IMR-90 (cell line): ENCODE measurements at regions not wholly inside any gene's neighbourhood (a gene's known extent, or its start where the extent isn't known, plus 50 kb on each side); places are given as distances from the start of the nearest gene placed in this dataset.

Source experiments
- ATAC-seq: fragments of 200-7000 bp; cut with Tn5 transposase; 2 replicates; pipeline ENCODE4 v1.9.1; 2020; ENCODE audit warnings: low read depth, mild to moderate bottlenecking, moderate library complexity
- BruUV-seq: library from RNA; stranded (reverse); fragments of 400-500 nt; replicated peaks from 2 replicates; lab custom pipeline; 2021; lab: Mats Ljungman, UMichigan
- CTCF ChIA-PET: fragments of 300-600 bp; formaldehyde crosslinking; extraction: SDS; loops from one replicate; lab custom pipeline; 2021; ENCODE audit warnings: antibody characterized with exemption; lab: Yijun Ruan, JAX
- POLR2A ChIA-PET: fragments of 300-600 bp; sonication (Branson Sonifier 250); formaldehyde crosslinking; loops from one replicate; lab custom pipeline; 2022; ENCODE audit warnings: antibody characterized with exemption; ENCODE audit not compliant: unreplicated experiment; lab: Charles Lee
- DNase-seq: peaks from one replicate; pipeline ENCODE4 v3.0.0; 2013
- H2AFZ ChIP-seq: replicated peaks from 2 replicates; pipeline ENCODE3; 2013; ENCODE audit warnings: low read length, mild to moderate bottlenecking; ENCODE audit not compliant: poor library complexity
- H2AK5ac ChIP-seq: 2 replicates; pipeline ENCODE4 v1.6.1; 2013; ENCODE audit warnings: low read depth, low read length, inconsistent platforms
- H2AK9ac ChIP-seq: replicated peaks from 2 replicates; pipeline ENCODE3; 2013; ENCODE audit warnings: mild to moderate bottlenecking, low read depth, low read length, moderate library complexity; ENCODE audit not compliant: poor library complexity
- H2BK120ac ChIP-seq: 2 replicates; pipeline ENCODE4 v1.6.1; 2013; ENCODE audit warnings: low read depth, low read length, inconsistent platforms
- H2BK15ac ChIP-seq: 3 replicates; pipeline ENCODE4 v1.6.1; 2013; ENCODE audit warnings: low read depth, low read length, inconsistent platforms
- H2BK20ac ChIP-seq: 2 replicates; pipeline ENCODE4 v1.6.1; 2013; ENCODE audit warnings: low read depth, mild to moderate bottlenecking, inconsistent platforms, low read length, moderate library complexity
- H2BK5ac ChIP-seq: 2 replicates; pipeline ENCODE4 v1.6.1; 2013; ENCODE audit warnings: mild to moderate bottlenecking, low read depth, low read length, inconsistent platforms; ENCODE audit not compliant: poor library complexity, severe bottlenecking
- H3K14ac ChIP-seq: replicated peaks from 2 replicates; pipeline ENCODE4 v1.6.1; 2013; ENCODE audit warnings: low read depth, low read length, inconsistent platforms
- H3K18ac ChIP-seq: 2 replicates; pipeline ENCODE4 v1.6.1; 2013; ENCODE audit warnings: low read depth, low read length, control low read depth
- H3K23ac ChIP-seq: 2 replicates; pipeline ENCODE4 v1.6.1; 2013; ENCODE audit warnings: low read depth, low read length, inconsistent platforms
- H3K27ac ChIP-seq: 2 replicates; pipeline ENCODE4 v1.5.1; 2013; ENCODE audit warnings: mild to moderate bottlenecking, control low read depth, low read length; ENCODE audit not compliant: insufficient read depth
- H3K27me3 ChIP-seq: 2 replicates; pipeline ENCODE4 v1.6.1; 2013; ENCODE audit warnings: low read length; ENCODE audit not compliant: control insufficient read depth, insufficient read depth
- H3K36me3 ChIP-seq: 2 replicates; pipeline ENCODE4 v1.6.1; 2013; ENCODE audit warnings: low read length, mixed read lengths; ENCODE audit not compliant: control insufficient read depth, insufficient read depth
- H3K4ac ChIP-seq: 2 replicates; pipeline ENCODE4 v1.6.1; 2013; ENCODE audit warnings: low read depth, low read length, inconsistent platforms
- H3K4me1 ChIP-seq: 2 replicates; pipeline ENCODE4 v1.6.1; 2013; ENCODE audit warnings: low read length, mixed read lengths; ENCODE audit not compliant: control insufficient read depth, insufficient read depth
- H3K4me2 ChIP-seq: 2 replicates; pipeline ENCODE4 v1.6.1; 2013; ENCODE audit warnings: low read depth, mild to moderate bottlenecking, control low read depth, low read length, moderate library complexity
- H3K4me3 ChIP-seq: 2 replicates; pipeline ENCODE4 v1.5.1; 2013; ENCODE audit warnings: low read depth, mild to moderate bottlenecking, control low read depth, low read length, moderate library complexity; ENCODE audit not compliant: insufficient read depth
- H3K56ac ChIP-seq: 2 replicates; pipeline ENCODE4 v1.6.1; 2013; ENCODE audit warnings: low read length, inconsistent platforms; ENCODE audit not compliant: insufficient read depth; ENCODE audit errors: extremely low read depth
- H3K79me1 ChIP-seq, 2 experiments: 2 replicates each; pipeline ENCODE4 v1.6.1; 2013; ENCODE audit warnings: low read length in 2 of 2, inconsistent platforms in 1 of 2, low read depth in 1 of 2
- H3K9ac ChIP-seq: 2 replicates; pipeline ENCODE4 v1.6.1; 2013; ENCODE audit warnings: low read depth, low read length, control low read depth
- H3K9me1 ChIP-seq: 2 replicates; pipeline ENCODE4 v1.6.1; 2013; ENCODE audit warnings: low read length, inconsistent platforms; ENCODE audit not compliant: insufficient read depth
- H3K9me3 ChIP-seq: 2 replicates; pipeline ENCODE4 v1.6.1; 2013; ENCODE audit warnings: low read length; ENCODE audit not compliant: control insufficient read depth, insufficient read depth
- H4K20me1 ChIP-seq: 2 replicates; pipeline ENCODE4 v1.6.1; 2013; ENCODE audit warnings: low read length, inconsistent platforms; ENCODE audit not compliant: insufficient read depth
- H4K5ac ChIP-seq: 2 replicates; pipeline ENCODE4 v1.6.1; 2013; ENCODE audit warnings: mild to moderate bottlenecking, low read depth, low read length, control low read depth
- H4K8ac ChIP-seq, 2 experiments: 2 replicates each; pipeline ENCODE4 v1.6.1; 2013; ENCODE audit warnings: low read depth in 2 of 2, low read length in 2 of 2, control low read depth in 1 of 2, inconsistent platforms in 1 of 2
- H4K91ac ChIP-seq: 2 replicates; pipeline ENCODE4 v1.6.1; 2013; ENCODE audit warnings: low read depth, low read length, inconsistent platforms; ENCODE audit not compliant: insufficient read depth
- BHLHE40 ChIP-seq: fragments of 150-350 bp; IDR thresholded peaks from 2 replicates; pipeline ENCODE4 v1.6.1; 2016; ENCODE audit warnings: mild to moderate bottlenecking, low read depth, low read length
- WGBS, 2 experiments: methylation state at CpG; one replicate each; pipeline versions ENCODE4 v1.1.5 to v1.1.7; 2013; ENCODE audit warnings: missing lambda C conversion rate in 2 of 2; ENCODE audit not compliant: insufficient read length in 1 of 2; ENCODE audit errors: extremely low coverage in 2 of 2; 5-methylcytosine and 5-hydroxymethylcytosine counted together
- dilution Hi-C: fragments of 300-500 bp; cut with HindIII; formaldehyde crosslinking; loops from one replicate; pipeline ENCODE4 v1.14.3; 2018; ENCODE audit warnings: low sequenced_read_pairs; ENCODE audit not compliant: unreplicated experiment
- in situ Hi-C: fragments of 300-500 bp; cut with MboI; formaldehyde crosslinking; loops from 3 replicates; pipeline ENCODE4 v1.14.3; 2019; ENCODE audit warnings: low sequenced_read_pairs, inconsistent platforms, mixed read lengths
- intact Hi-C: fragments of 100-400 bp; cut with micrococcal nuclease; formaldehyde crosslinking; loops from 2 replicates; pipeline ENCODE4 v1.10.0; 2022

- H3K27me3 ChIP-seq, result no peaks in the 10 kb centered on the region
- in situ Hi-C loops (no loop called here), dilution Hi-C loops (no loop called here), intact Hi-C loops (no loop called here)
- H4K20me1 ChIP-seq, result no peaks in the 10 kb centered on the region
- no peak overlapping the region for H2AFZ ChIP-seq
- no peak overlapping the region for H2BK5ac ChIP-seq
- no peak overlapping the region for H2AK5ac ChIP-seq
- H3K4me3 ChIP-seq, result no peak overlapping the region
- H3K18ac ChIP-seq, result no peak overlapping the region
- ChIA-PET POLR2A (no interaction called here), CTCF (no interaction called here)
- 0 out of 2 replicates have a peak, but pooled peaks have one; percentile 19 for ATAC-seq
- no peak overlapping the region for H3K14ac ChIP-seq
- H4K5ac ChIP-seq, result no peak overlapping the region
- H2AK9ac ChIP-seq, result no peak overlapping the region
- no peaks in the 10 kb centered on the region for H3K79me1 ChIP-seq
- no peak overlapping the region for H3K4ac ChIP-seq
- no peaks in the 10 kb centered on the region for H3K9me3 ChIP-seq
- H4K91ac ChIP-seq, result no peak overlapping the region
- H3K56ac ChIP-seq, result no peak overlapping the region
- H3K23ac ChIP-seq, result no peak overlapping the region
- H2BK15ac ChIP-seq, result no peak overlapping the region
- 35% methylated on average over 2 of the region's 4 CpGs; no CpG with 5 or more reads in 1 of the 2 experiments for WGBS, 2 experiments
- H3K36me3 ChIP-seq, result no peaks in the 10 kb centered on the region
- DNase-seq, result no peak
- peaks cover 8% of the 10 kb centered on the region; the same call in 1 of the 2 replicates for H3K9me1 ChIP-seq
- H3K4me1 ChIP-seq, result peaks cover 13% of the 10 kb centered on the region
- no TSS peak for BruUV-seq
- H2BK20ac ChIP-seq, result no peak overlapping the region
- TF ChIP-seq BHLHE40, result no peak
- H3K9ac ChIP-seq, result no peak overlapping the region
- H3K27ac ChIP-seq, result no peak overlapping the region
- H2BK120ac ChIP-seq, result no peak overlapping the region
- no peak overlapping the region; the same call in 1 of the 2 replicates for H3K4me2 ChIP-seq
- no peak overlapping the region for H4K8ac ChIP-seq
Measured at GRCh38 chr2:8412586-8412985, 269.3 kb upstream of the ID2 start.
